Body of pancreas (tissue), 4 donors: ENCODE measurements at regions not wholly inside any gene's neighbourhood (a gene's known extent, or its start where the extent isn't known, plus 50 kb on each side); places are given as distances from the start of the nearest gene placed in this dataset.

Experiments
- CTCF ChIP-seq, 7 experiments: fragments of 450-650 bp in 4 of 7; fragments of 200-600 bp in 3 of 7; sonication (generic) in 3 of 7; IDR thresholded peaks; one replicate each; pipeline ENCODE4 v1.5.1; 2016 to 2019; ENCODE audit warnings: antibody characterized with exemption in 7 of 7
- POLR2A ChIP-seq, 3 donors: fragments of 450-650 bp; IDR thresholded peaks; one replicate each; pipeline ENCODE4 v1.6.1; 2016; ENCODE audit warnings: antibody characterized with exemption in 3 of 3, mild to moderate bottlenecking in 2 of 3

GRCh38 chr3:110856916-110857315 lies 214.7 kb upstream of the NECTIN3 start:
- TF ChIP-seq CTCF (IDR thresholded peaks at IDR 0.05) (no peak), POLR2A (IDR thresholded peaks at IDR 0.05) (no peak)
